HG03439 (cell line): ENCODE measurements at regions not wholly inside any gene's neighbourhood (a gene's known extent, or its start where the extent isn't known, plus 50 kb on each side); places are given as distances from the start of the nearest gene placed in this dataset.

Source experiments
- ATAC-seq: cut with Tn5 transposase; IDR thresholded peaks from one replicate; pipeline ENCODE4 v1.9.1; 2021; ENCODE audit warnings: mild to moderate bottlenecking, moderate library complexity; ENCODE audit not compliant: unreplicated experiment

- ATAC-seq, result no peak
Observed at GRCh38 chrX:38987198-38987651, 186.0 kb downstream of the MID1IP1 start.

- ATAC-seq, result no peak
Observed at GRCh38 chrX:38988301-38988700, 187.0 kb downstream of the MID1IP1 start.

GRCh38 chrX:38989076-38989475, 187.8 kb downstream of the MID1IP1 start:
- no peak for ATAC-seq

GRCh38 chrX:38991656-38992440, 190.6 kb downstream of the MID1IP1 start:
- ATAC-seq, result no peak

GRCh38 chrX:38992441-38993096, 191.3 kb downstream of the MID1IP1 start:
- ATAC-seq, result no peak

- no peak for ATAC-seq
Observed at GRCh38 chrX:38993500-38993899, 192.2 kb downstream of the MID1IP1 start.

- ATAC-seq, result no peak
Observed at GRCh38 chrX:38999099-38999498, 197.8 kb downstream of the MID1IP1 start.

GRCh38 chrX:38999967-39000745, 198.9 kb downstream of the MID1IP1 start:
- no peak for ATAC-seq

GRCh38 chrX:39000802-39001201, 199.5 kb downstream of the MID1IP1 start:
- no peak for ATAC-seq

GRCh38 chrX:39002466-39002865, 201.2 kb downstream of the MID1IP1 start:
- no peak for ATAC-seq

- no peak for ATAC-seq
Observed at GRCh38 chrX:39008549-39008948, 207.3 kb downstream of the MID1IP1 start.

- ATAC-seq, result no peak
Observed at GRCh38 chrX:39011454-39012221, 210.4 kb downstream of the MID1IP1 start.

GRCh38 chrX:39012621-39013111, 211.4 kb downstream of the MID1IP1 start:
- no peak for ATAC-seq

GRCh38 chrX:39016556-39016955, 215.3 kb downstream of the MID1IP1 start:
- ATAC-seq, result no peak

- no peak for ATAC-seq
Observed at GRCh38 chrX:39017077-39017476, 215.8 kb downstream of the MID1IP1 start.

- no peak for ATAC-seq
Observed at GRCh38 chrX:39017716-39018115, 216.5 kb downstream of the MID1IP1 start.

- no peak for ATAC-seq
Observed at GRCh38 chrX:39018541-39018940, 217.3 kb downstream of the MID1IP1 start.

GRCh38 chrX:39019056-39019455, 217.8 kb downstream of the MID1IP1 start:
- ATAC-seq, result no peak

- no peak for ATAC-seq
Observed at GRCh38 chrX:39020051-39020669, 218.9 kb downstream of the MID1IP1 start.

- ATAC-seq, result no peak
Observed at GRCh38 chrX:39022106-39022505, 220.8 kb downstream of the MID1IP1 start.
